RWPE1 (cell line): ENCODE measurements at regions not wholly inside any gene's neighbourhood (a gene's known extent, or its start where the extent isn't known, plus 50 kb on each side); places are given as distances from the start of the nearest gene placed in this dataset.

Experiments
- CTCF ChIA-PET: fragments of 350-600 bp; sonication (Branson Sonifier 250); formaldehyde crosslinking; extraction: SDS; loops from one replicate; lab custom pipeline; 2021; lab: Yijun Ruan, JAX
- POLR2A ChIA-PET: fragments of 400-600 bp; formaldehyde crosslinking; extraction: SDS; loops from one replicate; lab custom pipeline; 2020; ENCODE audit warnings: antibody characterized with exemption; ENCODE audit not compliant: low non-redundant PET; lab: Yijun Ruan, JAX
- DNase-seq: peaks from one replicate; pipeline ENCODE4 v3.0.0; 2012; ENCODE audit warnings: low spot score
- H3K27ac ChIP-seq: fragments of 450-650 bp; 2 replicates; pipeline ENCODE4 v1.5.1; 2017
- TF ChIP-seq, protein P1 (sequence below): fragments of 450-650 bp; conservative IDR thresholded peaks from 2 replicates; pipeline ENCODE4 v1.5.1; 2017; ENCODE audit warnings: low read depth, mild to moderate bottlenecking

DNA sequence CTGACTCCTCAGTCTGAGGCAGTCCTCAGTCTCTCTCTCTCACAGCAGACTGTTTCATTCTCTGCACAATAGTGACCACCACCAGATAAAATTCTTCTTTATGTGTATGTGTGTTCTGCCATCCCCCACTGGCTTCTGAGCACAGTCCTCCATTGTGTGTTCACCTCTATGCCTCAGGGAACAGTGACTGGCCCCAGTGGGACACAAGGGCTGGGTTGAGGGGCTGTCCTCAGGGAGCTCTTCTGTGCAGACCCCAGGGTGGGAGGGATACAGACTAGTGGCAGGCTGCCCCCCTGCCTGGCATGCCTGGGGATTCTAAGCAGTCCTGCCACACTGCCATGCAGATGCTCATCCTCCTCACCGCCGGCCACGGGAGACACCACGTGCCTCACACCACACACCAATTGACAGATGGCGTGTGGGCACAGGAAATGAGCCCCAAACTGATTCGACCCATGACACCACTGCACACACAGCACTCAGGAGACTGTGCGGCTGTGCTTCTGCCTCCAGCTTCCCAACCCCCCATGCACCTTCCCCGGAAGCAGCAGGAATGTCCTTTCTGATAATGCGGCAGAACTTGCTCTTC is 237.6 kb upstream of the CHRNA7 start:
- TF ChIP-seq, protein P1, sequence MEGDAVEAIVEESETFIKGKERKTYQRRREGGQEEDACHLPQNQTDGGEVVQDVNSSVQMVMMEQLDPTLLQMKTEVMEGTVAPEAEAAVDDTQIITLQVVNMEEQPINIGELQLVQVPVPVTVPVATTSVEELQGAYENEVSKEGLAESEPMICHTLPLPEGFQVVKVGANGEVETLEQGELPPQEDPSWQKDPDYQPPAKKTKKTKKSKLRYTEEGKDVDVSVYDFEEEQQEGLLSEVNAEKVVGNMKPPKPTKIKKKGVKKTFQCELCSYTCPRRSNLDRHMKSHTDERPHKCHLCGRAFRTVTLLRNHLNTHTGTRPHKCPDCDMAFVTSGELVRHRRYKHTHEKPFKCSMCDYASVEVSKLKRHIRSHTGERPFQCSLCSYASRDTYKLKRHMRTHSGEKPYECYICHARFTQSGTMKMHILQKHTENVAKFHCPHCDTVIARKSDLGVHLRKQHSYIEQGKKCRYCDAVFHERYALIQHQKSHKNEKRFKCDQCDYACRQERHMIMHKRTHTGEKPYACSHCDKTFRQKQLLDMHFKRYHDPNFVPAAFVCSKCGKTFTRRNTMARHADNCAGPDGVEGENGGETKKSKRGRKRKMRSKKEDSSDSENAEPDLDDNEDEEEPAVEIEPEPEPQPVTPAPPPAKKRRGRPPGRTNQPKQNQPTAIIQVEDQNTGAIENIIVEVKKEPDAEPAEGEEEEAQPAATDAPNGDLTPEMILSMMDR, result no peak
- CTCF ChIA-PET, result no interaction called here
- DNase-seq, result no peak
- H3K27ac ChIP-seq, result no peak overlapping the region
- POLR2A ChIA-PET, result no interaction called here

DNA sequence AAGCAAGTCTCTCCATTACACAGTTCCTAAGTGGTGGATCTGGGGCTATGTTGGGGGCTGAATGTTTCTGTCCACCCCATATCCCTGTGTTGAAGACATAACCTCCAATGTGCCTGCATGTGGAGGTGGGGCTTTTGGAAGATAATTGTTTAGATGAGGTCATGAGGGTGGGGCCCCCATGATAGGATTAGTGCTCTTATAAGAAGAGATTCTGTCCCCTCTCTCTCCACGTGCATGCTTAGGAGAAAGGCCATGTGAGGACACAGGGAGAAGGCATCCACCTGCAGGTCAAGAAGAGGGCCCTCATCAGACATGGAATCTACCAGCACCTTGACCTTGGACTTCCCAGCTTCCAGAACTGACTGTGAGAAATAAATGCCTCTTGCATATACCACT is 231.0 kb upstream of the CHRNA7 start:
- TF ChIP-seq, protein P1, result no peak
- ChIA-PET CTCF (no interaction called here), POLR2A (interaction anchor here (0.5 kb wide), 1 partner anchor 11 kb away, joined by 4 read pairs; no protein-coding TSS in a partner anchor)
- no peak for DNase-seq
- peak overlapping the region; percentile 56 for H3K27ac ChIP-seq

DNA sequence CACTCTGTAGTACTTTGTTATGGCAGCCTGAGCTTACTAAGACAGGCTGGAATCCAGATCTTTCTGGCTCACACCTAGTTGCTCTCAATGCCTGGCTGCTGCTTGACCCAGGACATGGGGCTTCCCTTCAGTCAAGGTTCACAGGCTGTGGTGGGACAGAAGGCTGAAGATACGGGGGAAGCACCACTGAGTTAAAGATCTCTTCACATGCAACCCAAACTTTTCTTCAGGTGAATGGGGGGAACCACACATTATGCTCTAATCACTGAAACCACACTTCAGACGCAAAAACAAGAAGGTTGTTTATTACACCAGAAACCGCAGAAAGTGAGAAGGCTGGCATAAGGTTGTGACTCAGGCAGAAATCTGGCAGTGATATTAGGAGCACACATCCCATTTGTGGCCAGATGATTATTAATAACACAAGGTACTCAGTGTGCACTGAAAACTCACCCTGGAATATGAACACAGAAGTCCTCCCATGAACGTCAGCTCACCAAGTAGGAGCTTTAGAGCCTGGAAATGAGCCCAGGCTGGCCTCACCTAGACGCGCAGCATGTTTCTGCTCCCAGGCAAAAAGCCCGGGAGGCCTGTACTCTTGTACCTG is 230.5 kb upstream of the CHRNA7 start:
- DNase-seq, result peak; percentile 17
- TF ChIP-seq, protein P1, result no peak
- ChIA-PET POLR2A (no interaction called here), CTCF (no interaction called here)
- peak overlapping the region; percentile 56 for H3K27ac ChIP-seq

DNA sequence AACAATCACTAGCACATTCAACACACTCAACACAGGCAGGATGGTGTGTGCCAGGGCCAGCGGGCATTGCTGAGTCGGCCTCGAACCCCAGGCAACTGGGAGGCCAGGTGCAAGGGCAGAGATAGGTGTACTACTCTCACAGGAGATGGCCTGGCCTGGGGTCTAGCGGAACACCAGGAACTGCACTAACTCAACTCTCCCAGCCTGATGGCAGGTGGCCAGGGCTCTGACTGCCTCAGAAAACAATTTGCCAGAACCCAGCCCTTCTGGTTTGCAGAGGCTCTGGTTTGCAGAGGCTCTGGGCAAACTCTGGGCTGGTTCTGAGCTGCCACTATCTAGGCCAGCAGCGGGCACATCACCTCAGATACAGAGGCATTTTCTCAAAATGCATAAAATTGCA is 229.2 kb upstream of the CHRNA7 start:
- TF ChIP-seq, protein P1, result no peak
- POLR2A ChIA-PET, result no interaction called here
- no peak overlapping the region for H3K27ac ChIP-seq
- CTCF ChIA-PET, result interaction anchor here (0.6 kb wide), 1 partner anchor 30 kb away, joined by 7 read pairs; no protein-coding TSS in a partner anchor
- DNase-seq, result peak; percentile 17

DNA sequence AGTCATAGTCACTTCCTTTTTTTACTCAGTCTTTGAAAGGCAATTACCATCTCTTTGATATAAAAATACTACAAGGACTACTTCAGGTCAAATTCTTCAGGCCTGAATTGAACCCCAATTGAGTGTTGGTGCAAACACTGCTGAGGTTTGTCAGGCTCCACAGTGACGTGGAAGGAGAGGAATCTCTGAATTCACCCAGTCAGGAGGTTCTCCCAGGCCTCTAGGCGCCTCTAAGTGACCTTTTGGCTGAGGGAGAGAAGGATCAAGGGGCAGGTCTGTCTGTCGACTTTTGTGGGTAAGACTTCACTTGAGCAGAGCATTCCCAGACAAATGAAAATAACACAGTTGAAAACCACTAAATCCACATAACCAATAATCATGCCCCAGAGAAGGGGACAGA is 227.6 kb upstream of the CHRNA7 start:
- ChIA-PET CTCF (no interaction called here), POLR2A (no interaction called here)
- DNase-seq, result no peak
- H3K27ac ChIP-seq, result no peak overlapping the region
- TF ChIP-seq, protein P1, result no peak

DNA sequence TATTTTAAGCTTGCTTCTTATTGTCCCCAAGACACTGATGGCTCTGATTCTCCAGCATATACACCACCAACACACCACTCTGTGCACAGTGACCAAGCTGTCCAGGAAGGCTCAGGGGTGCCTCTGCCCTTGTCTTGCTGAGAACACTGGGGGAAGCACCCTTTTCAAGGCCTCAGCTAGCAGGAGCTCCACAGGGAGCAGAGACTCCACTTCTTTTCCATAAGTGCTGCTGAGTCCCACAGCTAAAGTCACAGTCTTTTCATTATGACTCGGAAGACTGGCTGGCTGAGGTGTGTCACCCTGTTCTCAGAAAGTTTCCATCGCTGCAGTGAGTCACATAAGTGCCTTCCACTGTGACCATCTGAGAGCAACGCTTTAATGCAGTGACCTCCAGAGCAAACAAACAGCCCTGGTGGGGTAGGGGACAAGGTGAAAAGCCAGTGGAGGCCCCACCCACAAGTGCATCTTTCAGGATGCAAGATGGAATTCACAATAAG is 226.9 kb upstream of the CHRNA7 start:
- no peak overlapping the region for H3K27ac ChIP-seq
- CTCF ChIA-PET, result no interaction called here
- TF ChIP-seq, protein P1, result no peak
- POLR2A ChIA-PET, result no interaction called here
- DNase-seq, result no peak
